Neural progenitor cell (in vitro differentiated cells): ENCODE measurements at regions not wholly inside any gene's neighbourhood (a gene's known extent, or its start where the extent isn't known, plus 50 kb on each side); places are given as distances from the start of the nearest gene placed in this dataset.
"Not testable (repeated sequence)": the region's sequence is repeated elsewhere in the genome, so short reads cannot be mapped to it uniquely, and the experiment has no call there.

Source experiments
- DNase-seq: peaks from one replicate; pipeline ENCODE4 v3.0.0-alpha.2; 2016; ENCODE audit warnings: low spot score
- H2AFZ ChIP-seq: fragments of 200-600 bp; sonication (generic); replicated peaks from 2 replicates; pipeline ENCODE4 v1.6.1; 2016; ENCODE audit warnings: antibody characterized with exemption
- H3F3A ChIP-seq: fragments of 200-600 bp; sonication (generic); 2 replicates; pipeline ENCODE4 v1.6.1; 2016; ENCODE audit warnings: antibody characterized with exemption, low read depth
- H3K27ac ChIP-seq: fragments of 200-600 bp; sonication (generic); 2 replicates; pipeline ENCODE4 v1.5.1; 2016; ENCODE audit warnings: mild to moderate bottlenecking
- H3K27me3 ChIP-seq: fragments of 200-600 bp; sonication (generic); 2 replicates; pipeline ENCODE4 v1.6.1; 2016; ENCODE audit warnings: mild to moderate bottlenecking, moderate library complexity
- H3K36me3 ChIP-seq: fragments of 200-600 bp; sonication (generic); 2 replicates; pipeline ENCODE4 v1.5.1; 2016
- H3K4me1 ChIP-seq: fragments of 200-600 bp; sonication (generic); 2 replicates; pipeline ENCODE4 v1.6.1; 2016; ENCODE audit warnings: mixed run types
- H3K4me2 ChIP-seq: fragments of 200-600 bp; sonication (generic); 2 replicates; pipeline ENCODE4 v1.6.1; 2016
- H3K4me3 ChIP-seq: fragments of 200-600 bp; sonication (generic); 2 replicates; pipeline ENCODE4 v1.5.1; 2016
- H3K79me2 ChIP-seq: fragments of 200-600 bp; sonication (generic); 2 replicates; pipeline ENCODE4 v1.6.1; 2016; ENCODE audit warnings: low read depth
- H3K9ac ChIP-seq: fragments of 200-600 bp; sonication (generic); 2 replicates; pipeline ENCODE4 v1.6.1; 2016
- H3K9me3 ChIP-seq: fragments of 200-600 bp; sonication (generic); 2 replicates; pipeline ENCODE4 v1.5.1; 2016; ENCODE audit warnings: low read depth
- H4K20me1 ChIP-seq: fragments of 200-600 bp; sonication (generic); 2 replicates; pipeline ENCODE4 v1.6.1; 2016; ENCODE audit warnings: low read depth
- H3K27ac Mint-ChIP-seq: 3 replicates; pipeline ENCODE4 v1.8.0; 2021; ENCODE audit warnings: mixed read lengths
- H3K27me3 Mint-ChIP-seq: 2 replicates; pipeline ENCODE4 v1.8.0; 2022; ENCODE audit warnings: low read depth, mild to moderate bottlenecking, inconsistent platforms, moderate library complexity, mixed read lengths; ENCODE audit not compliant: insufficient read depth
- H3K36me3 Mint-ChIP-seq: 3 replicates; pipeline ENCODE4 v1.8.0; 2021; ENCODE audit warnings: mixed read lengths
- H3K4me1 Mint-ChIP-seq: 3 replicates; pipeline ENCODE4 v1.8.0; 2021; ENCODE audit warnings: mixed read lengths
- H3K4me3 Mint-ChIP-seq: 3 replicates; pipeline ENCODE4 v1.8.0; 2021; ENCODE audit warnings: mild to moderate bottlenecking, moderate library complexity, mixed read lengths
- H3K9me3 Mint-ChIP-seq: 3 replicates; pipeline ENCODE4 v1.8.0; 2020; ENCODE audit warnings: mixed read lengths
- EZH2 ChIP-seq: fragments of 200-600 bp; sonication (generic); IDR thresholded peaks from 2 replicates; pipeline ENCODE4 v1.6.1; 2017; ENCODE audit warnings: antibody characterized with exemption, mild to moderate bottlenecking, moderate library complexity
- EZH2phosphoT487 ChIP-seq: fragments of 200-600 bp; sonication (generic); IDR thresholded peaks from 2 replicates; pipeline ENCODE4 v1.6.1; 2017; ENCODE audit warnings: antibody characterized with exemption
- TF ChIP-seq, protein P1 (sequence below): fragments of 200-600 bp; sonication (generic); IDR thresholded peaks from 2 replicates; pipeline ENCODE4 v1.5.1; 2017; ENCODE audit warnings: antibody characterized with exemption, mild to moderate bottlenecking

DNA sequence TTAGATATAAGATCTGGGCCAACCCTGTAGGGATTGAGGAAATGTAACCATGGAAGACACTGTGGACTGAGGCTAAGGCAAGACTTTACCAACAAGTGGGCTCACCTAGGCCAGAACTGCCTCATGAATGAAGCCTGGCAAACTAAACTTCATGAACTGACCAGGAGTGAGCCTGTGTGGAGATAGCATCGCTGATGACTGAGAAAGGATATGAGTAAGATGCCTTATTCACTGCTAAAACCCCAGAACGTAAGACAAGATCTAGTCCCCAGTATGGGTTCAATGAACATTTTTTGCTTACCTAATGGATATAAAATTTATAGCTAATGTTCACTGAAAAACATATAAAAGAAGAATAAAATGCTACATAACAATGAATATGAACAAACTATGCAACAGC lies 399.8 kb downstream of the SATB2 start:
- Mint-ChIP-seq H3K27ac (no peak overlapping the region), H3K27me3 (peaks cover 2% of the 10 kb centered on the region), H3K9me3 (peaks cover 8% of the 10 kb centered on the region), H3K36me3 (no peaks in the 10 kb centered on the region), H3K4me3 (no peak overlapping the region), H3K4me1 (no peaks in the 10 kb centered on the region)
- Histone ChIP-seq H2AFZ (no peak overlapping the region), H3K9me3 (no peaks in the 10 kb centered on the region), H3K4me1 (no peaks in the 10 kb centered on the region), H3K4me2 (no peak overlapping the region), H4K20me1 (no peaks in the 10 kb centered on the region), H3K79me2 (no peaks in the 10 kb centered on the region), H3K27ac (no peak overlapping the region), H3K9ac (no peak overlapping the region), H3F3A (no peaks in the 10 kb centered on the region), H3K36me3 (no peaks in the 10 kb centered on the region), H3K27me3 (no peaks in the 10 kb centered on the region), H3K4me3 (no peak overlapping the region)
- TF ChIP-seq EZH2phosphoT487 (no peak), EZH2 (no peak)
- TF ChIP-seq, protein P1, sequence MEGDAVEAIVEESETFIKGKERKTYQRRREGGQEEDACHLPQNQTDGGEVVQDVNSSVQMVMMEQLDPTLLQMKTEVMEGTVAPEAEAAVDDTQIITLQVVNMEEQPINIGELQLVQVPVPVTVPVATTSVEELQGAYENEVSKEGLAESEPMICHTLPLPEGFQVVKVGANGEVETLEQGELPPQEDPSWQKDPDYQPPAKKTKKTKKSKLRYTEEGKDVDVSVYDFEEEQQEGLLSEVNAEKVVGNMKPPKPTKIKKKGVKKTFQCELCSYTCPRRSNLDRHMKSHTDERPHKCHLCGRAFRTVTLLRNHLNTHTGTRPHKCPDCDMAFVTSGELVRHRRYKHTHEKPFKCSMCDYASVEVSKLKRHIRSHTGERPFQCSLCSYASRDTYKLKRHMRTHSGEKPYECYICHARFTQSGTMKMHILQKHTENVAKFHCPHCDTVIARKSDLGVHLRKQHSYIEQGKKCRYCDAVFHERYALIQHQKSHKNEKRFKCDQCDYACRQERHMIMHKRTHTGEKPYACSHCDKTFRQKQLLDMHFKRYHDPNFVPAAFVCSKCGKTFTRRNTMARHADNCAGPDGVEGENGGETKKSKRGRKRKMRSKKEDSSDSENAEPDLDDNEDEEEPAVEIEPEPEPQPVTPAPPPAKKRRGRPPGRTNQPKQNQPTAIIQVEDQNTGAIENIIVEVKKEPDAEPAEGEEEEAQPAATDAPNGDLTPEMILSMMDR: no peak
- DNase-seq: no peak

DNA sequence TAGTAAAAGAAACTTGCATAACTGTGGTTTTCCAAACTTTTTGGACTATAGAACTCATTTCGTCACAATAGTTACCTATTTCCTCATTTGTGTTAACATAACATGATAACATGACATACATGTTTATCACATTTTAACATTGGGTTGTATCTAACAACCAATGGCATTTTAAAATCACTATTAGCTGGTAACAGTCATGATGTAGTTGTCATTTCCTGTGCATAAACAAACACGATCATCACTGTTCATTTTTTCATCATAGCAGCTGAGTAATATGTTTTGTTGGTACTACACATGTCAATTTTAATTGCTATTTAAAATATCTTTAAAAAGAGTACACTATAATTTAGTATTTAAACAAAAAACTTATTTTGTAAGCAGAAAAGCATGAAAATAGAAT lies 402.4 kb downstream of the SATB2 start:
- TF ChIP-seq EZH2phosphoT487: no peak
- no peaks in the 10 kb centered on the region for H3K79me2 ChIP-seq
- no peak overlapping the region for H3K4me2 ChIP-seq
- Mint-ChIP-seq H3K36me3 (no peaks in the 10 kb centered on the region), H3K4me3 (no peak overlapping the region), H3K27me3 (peaks cover 2% of the 10 kb centered on the region), H3K27ac (no peak overlapping the region), H3K9me3 (peaks cover 2% of the 10 kb centered on the region), H3K4me1 (no peaks in the 10 kb centered on the region)
- H4K20me1 ChIP-seq: no peaks in the 10 kb centered on the region
- no peak overlapping the region for H3K27ac ChIP-seq
- H2AFZ ChIP-seq: no peak overlapping the region
- H3K9me3 ChIP-seq: no peaks in the 10 kb centered on the region
- H3K27me3 ChIP-seq: no peaks in the 10 kb centered on the region
- no peaks in the 10 kb centered on the region for H3K36me3 ChIP-seq
- no peak for DNase-seq
- H3K4me1 ChIP-seq: no peaks in the 10 kb centered on the region
- no peak overlapping the region for H3K9ac ChIP-seq
- H3K4me3 ChIP-seq: no peak overlapping the region
- H3F3A ChIP-seq: no peaks in the 10 kb centered on the region

DNA sequence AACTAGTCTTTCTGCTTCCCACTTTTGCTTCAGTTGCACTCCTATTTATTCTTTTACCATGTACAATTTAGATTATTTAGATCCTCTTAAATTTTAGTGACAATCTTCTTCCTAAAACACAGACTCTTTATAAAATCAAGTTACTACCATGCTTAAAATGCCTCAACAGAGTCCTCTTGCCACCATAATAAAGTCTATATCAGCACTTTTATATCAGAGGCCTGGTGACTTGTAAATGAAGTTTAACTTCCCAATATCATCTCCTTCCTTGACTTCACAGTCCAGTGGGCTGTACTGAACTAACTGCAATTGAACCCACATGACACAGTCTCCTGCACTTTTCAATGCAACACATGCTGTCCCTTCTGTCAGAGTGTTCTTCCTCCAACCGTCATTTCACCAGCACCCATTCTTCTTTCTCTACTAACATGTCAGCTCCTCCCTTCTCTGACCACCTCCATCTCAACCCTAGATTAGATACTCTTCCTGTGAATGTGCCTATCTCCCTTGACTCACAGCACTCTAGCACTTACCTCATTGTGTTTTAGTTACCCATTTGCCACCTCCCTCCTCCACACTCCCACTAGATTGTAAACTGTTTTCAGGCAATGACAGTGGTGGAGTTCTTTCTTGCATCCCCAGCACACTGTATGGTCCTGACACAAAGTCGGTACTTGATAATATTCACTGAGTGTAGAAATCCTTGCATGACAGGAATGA lies 414.9 kb downstream of the SATB2 start:
- no peak overlapping the region for H3K4me2 ChIP-seq
- no peaks in the 10 kb centered on the region for H3K79me2 ChIP-seq
- H3K27me3 ChIP-seq: no peaks in the 10 kb centered on the region
- Mint-ChIP-seq H3K36me3 (no peaks in the 10 kb centered on the region), H3K4me1 (no peaks in the 10 kb centered on the region), H3K4me3 (no peak overlapping the region), H3K27ac (no peak overlapping the region), H3K27me3 (no peaks in the 10 kb centered on the region), H3K9me3 (no peaks in the 10 kb centered on the region)
- H3K27ac ChIP-seq: no peak overlapping the region
- no peaks in the 10 kb centered on the region for H3F3A ChIP-seq
- H3K36me3 ChIP-seq: no peaks in the 10 kb centered on the region
- no peak overlapping the region for H3K9ac ChIP-seq
- no peaks in the 10 kb centered on the region for H3K4me1 ChIP-seq
- no peaks in the 10 kb centered on the region for H4K20me1 ChIP-seq
- TF ChIP-seq, protein P1: no peak
- TF ChIP-seq EZH2phosphoT487: no peak
- no peak for TF ChIP-seq EZH2
- no peak overlapping the region for H3K4me3 ChIP-seq
- no peak for DNase-seq
- H3K9me3 ChIP-seq: no peaks in the 10 kb centered on the region
- H2AFZ ChIP-seq: no peak overlapping the region

DNA sequence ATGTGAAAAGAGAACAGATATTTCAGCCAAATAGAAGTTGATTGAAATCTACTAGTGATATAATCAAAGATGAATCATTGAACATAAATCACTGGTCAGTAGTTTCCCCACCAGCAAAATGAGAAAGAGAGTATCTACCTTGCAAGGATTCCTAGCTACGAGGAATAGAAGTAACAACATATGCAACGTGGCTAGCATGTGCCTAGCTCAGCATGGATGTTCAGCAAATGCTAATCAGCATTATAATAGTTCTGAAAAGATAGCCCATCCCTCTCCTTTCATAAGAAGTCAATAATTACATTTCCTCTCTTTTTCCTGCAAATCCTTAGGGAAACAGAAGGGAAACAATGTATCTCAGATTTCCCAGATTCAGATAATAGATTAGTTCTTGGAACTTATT lies 417.2 kb downstream of the SATB2 start:
- Mint-ChIP-seq H3K27ac (no peak overlapping the region), H3K4me3 (no peak overlapping the region), H3K4me1 (no peaks in the 10 kb centered on the region), H3K27me3 (no peaks in the 10 kb centered on the region), H3K36me3 (no peaks in the 10 kb centered on the region), H3K9me3 (no peaks in the 10 kb centered on the region)
- Histone ChIP-seq H3F3A (no peaks in the 10 kb centered on the region), H4K20me1 (no peaks in the 10 kb centered on the region), H3K9me3 (no peaks in the 10 kb centered on the region), H3K4me3 (no peak overlapping the region), H3K4me1 (no peaks in the 10 kb centered on the region), H3K27me3 (no peaks in the 10 kb centered on the region), H3K4me2 (no peak overlapping the region), H3K9ac (no peak overlapping the region), H3K27ac (no peak overlapping the region), H3K36me3 (no peaks in the 10 kb centered on the region), H2AFZ (no peak overlapping the region), H3K79me2 (no peaks in the 10 kb centered on the region)
- DNase-seq: no peak
- TF ChIP-seq EZH2 (no peak), EZH2phosphoT487 (no peak)
- TF ChIP-seq, protein P1: no peak

DNA sequence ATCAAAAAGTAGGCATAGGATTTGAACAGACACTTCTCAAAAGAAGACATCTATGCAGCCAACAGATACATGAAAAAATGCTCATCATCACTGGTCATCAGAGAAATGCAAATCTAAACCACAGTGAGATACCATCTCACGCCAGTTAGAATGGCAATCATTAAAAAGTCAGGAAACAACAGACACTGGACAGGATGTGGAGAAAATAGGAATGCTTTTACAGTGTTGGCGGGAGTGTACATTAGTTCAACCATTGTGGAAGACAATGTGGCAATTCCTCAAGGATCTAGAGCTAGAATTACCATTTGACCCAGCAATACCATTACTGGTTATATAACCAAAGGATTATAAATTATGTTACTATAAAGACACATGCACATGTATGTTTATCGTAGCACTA lies 424.0 kb downstream of the SATB2 start:
- not testable (repeated sequence) for H3K9ac ChIP-seq, H3F3A ChIP-seq, H3K27me3 ChIP-seq, H3K4me3 Mint-ChIP-seq, H3K27me3 Mint-ChIP-seq, H3K79me2 ChIP-seq, H3K27ac Mint-ChIP-seq, H3K9me3 ChIP-seq, H3K36me3 Mint-ChIP-seq, H4K20me1 ChIP-seq, H3K27ac ChIP-seq, H3K4me1 Mint-ChIP-seq, DNase-seq, H3K4me2 ChIP-seq, H3K4me1 ChIP-seq, H2AFZ ChIP-seq, H3K36me3 ChIP-seq, H3K4me3 ChIP-seq
- peaks cover 12% of the 10 kb centered on the region for H3K9me3 Mint-ChIP-seq
